ENCODE measurements at regions not wholly inside any gene's neighbourhood (a gene's known extent, or its start where the extent isn't known, plus 50 kb on each side); places are given as distances from the start of the nearest gene placed in this dataset.

GRCh38 chr2:180555391-180555965 lies 424.9 kb upstream of the UBE2E3 start:
- TF ChIP-seq ZIC2 (tag by site-specific recombination; IDR thresholded peaks at IDR 0.05) (no peak), ZEB2 (tag by site-specific recombination; IDR thresholded peaks at IDR 0.05) (no peak), ZNF513 (tag by site-specific recombination; IDR thresholded peaks at IDR 0.05) (no peak), REST (tag by site-specific recombination; IDR thresholded peaks at IDR 0.05) (no peak), CTCF (tag by site-specific recombination; IDR thresholded peaks at IDR 0.05) (no peak), ZNF670 (tag by site-specific recombination; IDR thresholded peaks at IDR 0.05; ENCODE audit: low read depth) (no peak), ZNF350 (tag by site-specific recombination; IDR thresholded peaks at IDR 0.05) (no peak), YY1 (tag by site-specific recombination; IDR thresholded peaks at IDR 0.05) (no peak)
- TF ChIP-seq, protein P1, sequence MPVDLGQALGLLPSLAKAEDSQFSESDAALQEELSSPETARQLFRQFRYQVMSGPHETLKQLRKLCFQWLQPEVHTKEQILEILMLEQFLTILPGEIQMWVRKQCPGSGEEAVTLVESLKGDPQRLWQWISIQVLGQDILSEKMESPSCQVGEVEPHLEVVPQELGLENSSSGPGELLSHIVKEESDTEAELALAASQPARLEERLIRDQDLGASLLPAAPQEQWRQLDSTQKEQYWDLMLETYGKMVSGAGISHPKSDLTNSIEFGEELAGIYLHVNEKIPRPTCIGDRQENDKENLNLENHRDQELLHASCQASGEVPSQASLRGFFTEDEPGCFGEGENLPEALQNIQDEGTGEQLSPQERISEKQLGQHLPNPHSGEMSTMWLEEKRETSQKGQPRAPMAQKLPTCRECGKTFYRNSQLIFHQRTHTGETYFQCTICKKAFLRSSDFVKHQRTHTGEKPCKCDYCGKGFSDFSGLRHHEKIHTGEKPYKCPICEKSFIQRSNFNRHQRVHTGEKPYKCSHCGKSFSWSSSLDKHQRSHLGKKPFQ (tag by site-specific recombination; IDR thresholded peaks at IDR 0.05): no peak
- TF ChIP-seq, protein P2, sequence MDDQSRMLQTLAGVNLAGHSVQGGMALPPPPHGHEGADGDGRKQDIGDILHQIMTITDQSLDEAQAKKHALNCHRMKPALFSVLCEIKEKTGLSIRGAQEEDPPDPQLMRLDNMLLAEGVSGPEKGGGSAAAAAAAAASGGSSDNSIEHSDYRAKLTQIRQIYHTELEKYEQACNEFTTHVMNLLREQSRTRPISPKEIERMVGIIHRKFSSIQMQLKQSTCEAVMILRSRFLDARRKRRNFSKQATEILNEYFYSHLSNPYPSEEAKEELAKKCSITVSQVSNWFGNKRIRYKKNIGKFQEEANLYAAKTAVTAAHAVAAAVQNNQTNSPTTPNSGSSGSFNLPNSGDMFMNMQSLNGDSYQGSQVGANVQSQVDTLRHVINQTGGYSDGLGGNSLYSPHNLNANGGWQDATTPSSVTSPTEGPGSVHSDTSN (CRISPR knock-in tag; IDR thresholded peaks at IDR 0.05): no peak
